ENCODE measurements at regions not wholly inside any gene's neighbourhood (a gene's known extent, or its start where the extent isn't known, plus 50 kb on each side); places are given as distances from the start of the nearest gene placed in this dataset.

GRCh38 chr13:55234311-55234710, 1906.4 kb upstream of the PRR20A start:
- TF ChIP-seq CTCF (IDR thresholded peaks at IDR 0.05; ENCODE audit: insufficient read depth, low read depth, low read length) (no peak), EZH2 (IDR thresholded peaks at IDR 0.05; ENCODE audit: insufficient read depth, low read length) (no peak)

All from astrocyte (in vitro differentiated cells and primary cell).